ENCODE measurements at regions not wholly inside any gene's neighbourhood (a gene's known extent, or its start where the extent isn't known, plus 50 kb on each side); places are given as distances from the start of the nearest gene placed in this dataset.

GRCh38 chr17:65477600-65477999 is 83.8 kb downstream of the AXIN2 start:
- no peak for DNase-seq (ENCODE audit: extremely low spot score, unreplicated experiment)
- Mint-ChIP-seq H3K9me3 (ENCODE audit: unreplicated experiment) (peaks cover 6% of the 10 kb centered on the region), H3K36me3 (ENCODE audit: unreplicated experiment) (no peaks in the 10 kb centered on the region), H3K27me3 (ENCODE audit: unreplicated experiment) (peaks cover 32% of the 10 kb centered on the region), H3K27ac (ENCODE audit: unreplicated experiment) (no peak overlapping the region), H3K4me1 (ENCODE audit: unreplicated experiment) (no peaks in the 10 kb centered on the region), H3K4me3 (ENCODE audit: unreplicated experiment) (no peak overlapping the region)
- no peak for TF ChIP-seq CTCF (IDR thresholded peaks at IDR 0.05)

GRCh38 chr17:65474660-65475059 is 86.8 kb downstream of the AXIN2 start:
- no peaks in the 10 kb centered on the region for H3K36me3 Mint-ChIP-seq (ENCODE audit: unreplicated experiment)
- no peaks in the 10 kb centered on the region for H3K4me1 Mint-ChIP-seq (ENCODE audit: unreplicated experiment)
- no peak for DNase-seq (ENCODE audit: extremely low spot score, unreplicated experiment)
- no peak overlapping the region for H3K4me3 Mint-ChIP-seq (ENCODE audit: unreplicated experiment)
- no peak for TF ChIP-seq CTCF (IDR thresholded peaks at IDR 0.05)
- H3K27ac Mint-ChIP-seq (ENCODE audit: unreplicated experiment) = no peak overlapping the region
- peaks cover 6% of the 10 kb centered on the region for H3K9me3 Mint-ChIP-seq (ENCODE audit: unreplicated experiment)
- H3K27me3 Mint-ChIP-seq (ENCODE audit: unreplicated experiment) = peaks cover 45% of the 10 kb centered on the region

- no peak overlapping the region for H3K4me3 Mint-ChIP-seq (ENCODE audit: unreplicated experiment)
- H3K9me3 Mint-ChIP-seq (ENCODE audit: unreplicated experiment) = peaks cover 6% of the 10 kb centered on the region
- H3K36me3 Mint-ChIP-seq (ENCODE audit: unreplicated experiment) = no peaks in the 10 kb centered on the region
- H3K4me1 Mint-ChIP-seq (ENCODE audit: unreplicated experiment) = no peaks in the 10 kb centered on the region
- H3K27ac Mint-ChIP-seq (ENCODE audit: unreplicated experiment) = no peak overlapping the region
- no peak for DNase-seq (ENCODE audit: extremely low spot score, unreplicated experiment)
- no peak for TF ChIP-seq CTCF (IDR thresholded peaks at IDR 0.05)
- peaks cover 45% of the 10 kb centered on the region for H3K27me3 Mint-ChIP-seq (ENCODE audit: unreplicated experiment)
These were observed 87.5 kb downstream of the AXIN2 start for GRCh38 chr17:65473985-65474384.

GRCh38 chr17:65473363-65473762 is 88.1 kb downstream of the AXIN2 start:
- Mint-ChIP-seq H3K4me1 (ENCODE audit: unreplicated experiment) (no peaks in the 10 kb centered on the region), H3K36me3 (ENCODE audit: unreplicated experiment) (no peaks in the 10 kb centered on the region), H3K27ac (ENCODE audit: unreplicated experiment) (no peak overlapping the region), H3K27me3 (ENCODE audit: unreplicated experiment) (peaks cover 45% of the 10 kb centered on the region), H3K9me3 (ENCODE audit: unreplicated experiment) (peaks cover 6% of the 10 kb centered on the region), H3K4me3 (ENCODE audit: unreplicated experiment) (no peak overlapping the region)
- DNase-seq (ENCODE audit: extremely low spot score, unreplicated experiment) = no peak
- TF ChIP-seq CTCF (IDR thresholded peaks at IDR 0.05) = no peak

- H3K27me3 Mint-ChIP-seq (ENCODE audit: unreplicated experiment) = peaks cover 45% of the 10 kb centered on the region
- no peak overlapping the region for H3K4me3 Mint-ChIP-seq (ENCODE audit: unreplicated experiment)
- H3K36me3 Mint-ChIP-seq (ENCODE audit: unreplicated experiment) = no peaks in the 10 kb centered on the region
- no peaks in the 10 kb centered on the region for H3K4me1 Mint-ChIP-seq (ENCODE audit: unreplicated experiment)
- no peak overlapping the region for H3K27ac Mint-ChIP-seq (ENCODE audit: unreplicated experiment)
- TF ChIP-seq CTCF (IDR thresholded peaks at IDR 0.05) = no peak
- H3K9me3 Mint-ChIP-seq (ENCODE audit: unreplicated experiment) = peaks cover 6% of the 10 kb centered on the region
- no peak for DNase-seq (ENCODE audit: extremely low spot score, unreplicated experiment)
These were observed 88.7 kb downstream of the AXIN2 start for GRCh38 chr17:65472666-65473309.
